ENCODE measurements at regions not wholly inside any gene's neighbourhood (a gene's known extent, or its start where the extent isn't known, plus 50 kb on each side); places are given as distances from the start of the nearest gene placed in this dataset.

DNA sequence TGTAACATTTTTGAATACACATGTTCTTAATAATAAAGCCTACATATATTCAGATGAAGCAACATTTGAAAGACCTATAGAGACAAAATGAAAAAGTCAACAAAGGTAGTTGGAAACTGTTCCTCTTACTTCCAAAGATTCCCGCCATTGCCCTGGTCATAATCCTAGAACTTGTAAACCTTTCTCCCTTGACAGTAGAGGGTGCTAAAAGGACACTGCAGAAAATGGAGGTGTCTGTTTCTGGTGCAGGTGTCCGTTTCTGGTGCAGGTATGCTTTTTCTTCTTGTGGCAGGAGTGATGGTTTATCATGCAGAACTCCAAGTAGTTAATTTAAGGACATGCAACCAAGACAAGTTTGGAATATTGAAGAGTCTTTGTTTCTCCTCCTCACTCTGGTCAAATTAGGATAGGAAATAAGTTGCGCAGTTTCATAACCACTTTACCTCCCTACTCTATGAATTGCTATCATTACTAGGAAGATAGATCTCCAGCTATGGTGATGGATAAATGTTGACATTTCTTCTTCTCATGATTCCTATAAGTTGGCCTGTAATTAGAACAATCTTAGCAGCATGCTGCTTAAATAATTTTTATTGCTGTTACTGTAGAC lies 56.0 kb upstream of the FAM174A start:
- 38 to 50% methylated on average over 3 of the region's 3 CpGs for WGBS, 2 donors

DNA sequence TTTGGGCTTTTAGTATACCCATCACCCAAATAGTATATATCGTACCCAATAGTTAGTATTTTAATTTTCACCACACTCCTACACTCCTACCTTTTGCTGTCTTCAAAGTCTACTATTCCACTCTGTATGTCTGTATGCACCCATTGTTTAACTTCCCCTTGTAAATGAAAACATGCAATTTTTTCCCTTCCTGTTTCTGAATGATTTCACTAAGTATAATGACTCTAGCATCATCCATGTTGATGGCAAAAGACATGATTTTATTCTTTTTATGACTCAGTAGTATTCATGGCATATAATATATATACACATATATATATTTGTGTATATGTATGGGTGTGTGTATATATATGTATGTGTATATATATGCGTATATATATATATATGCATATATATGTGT lies 63.1 kb upstream of the FAM174A start:
- DNase-seq = no peak
- H3K9me3 ChIP-seq = no peaks in the 10 kb centered on the region
- no peaks in the 10 kb centered on the region for H3K27me3 ChIP-seq
- WGBS, 2 donors = 90 to 93% methylated on average over 2 of the region's 2 CpGs
- H3K36me3 ChIP-seq = no peaks in the 10 kb centered on the region
- H3K4me3 ChIP-seq = no peak overlapping the region
- H3K27ac ChIP-seq = no peak overlapping the region
- no peaks in the 10 kb centered on the region for H3K4me1 ChIP-seq
- intact Hi-C loops (cut with DNase I) = no loop called here
- TF ChIP-seq POLR2A (IDR thresholded peaks at IDR 0.05) = no peak
- TF ChIP-seq, protein P1, sequence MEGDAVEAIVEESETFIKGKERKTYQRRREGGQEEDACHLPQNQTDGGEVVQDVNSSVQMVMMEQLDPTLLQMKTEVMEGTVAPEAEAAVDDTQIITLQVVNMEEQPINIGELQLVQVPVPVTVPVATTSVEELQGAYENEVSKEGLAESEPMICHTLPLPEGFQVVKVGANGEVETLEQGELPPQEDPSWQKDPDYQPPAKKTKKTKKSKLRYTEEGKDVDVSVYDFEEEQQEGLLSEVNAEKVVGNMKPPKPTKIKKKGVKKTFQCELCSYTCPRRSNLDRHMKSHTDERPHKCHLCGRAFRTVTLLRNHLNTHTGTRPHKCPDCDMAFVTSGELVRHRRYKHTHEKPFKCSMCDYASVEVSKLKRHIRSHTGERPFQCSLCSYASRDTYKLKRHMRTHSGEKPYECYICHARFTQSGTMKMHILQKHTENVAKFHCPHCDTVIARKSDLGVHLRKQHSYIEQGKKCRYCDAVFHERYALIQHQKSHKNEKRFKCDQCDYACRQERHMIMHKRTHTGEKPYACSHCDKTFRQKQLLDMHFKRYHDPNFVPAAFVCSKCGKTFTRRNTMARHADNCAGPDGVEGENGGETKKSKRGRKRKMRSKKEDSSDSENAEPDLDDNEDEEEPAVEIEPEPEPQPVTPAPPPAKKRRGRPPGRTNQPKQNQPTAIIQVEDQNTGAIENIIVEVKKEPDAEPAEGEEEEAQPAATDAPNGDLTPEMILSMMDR (IDR thresholded peaks at IDR 0.05) = no peak

More for the DNA sequence above, 56.0 kb upstream of the FAM174A start:
- intact Hi-C loops (cut with DNase I) = no loop called here
- TF ChIP-seq, protein P1 (IDR thresholded peaks at IDR 0.05) = peak in 5 of 6 experiments; percentile 39 to 73 (median 46)
- TF ChIP-seq POLR2A (IDR thresholded peaks at IDR 0.05) = no peak
- Histone ChIP-seq H3K4me1 (no peaks in the 10 kb centered on the region), H3K27ac (no peak overlapping the region), H3K36me3 (no peaks in the 10 kb centered on the region), H3K9me3 (no peaks in the 10 kb centered on the region), H3K4me3 (no peak overlapping the region), H3K27me3 (no peaks in the 10 kb centered on the region)
- no peak for DNase-seq

DNA sequence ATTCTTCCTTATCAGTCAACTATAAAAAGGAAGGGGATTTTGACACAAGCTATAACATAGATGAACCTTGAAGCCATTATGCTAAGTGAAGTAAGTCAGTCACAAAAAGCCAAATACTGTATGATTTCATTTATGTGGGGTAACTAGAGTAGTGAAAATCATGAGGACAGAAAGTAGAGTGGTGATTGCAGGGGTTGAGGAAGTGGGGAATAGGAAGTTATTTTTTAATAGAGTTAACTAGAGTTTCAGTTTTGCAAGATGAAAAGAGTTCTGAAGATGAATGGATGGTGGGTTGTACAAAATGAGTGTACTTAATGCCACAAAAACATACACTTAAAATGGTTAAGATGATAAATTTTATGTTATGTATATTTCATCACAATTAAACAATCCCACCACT lies 65.4 kb upstream of the FAM174A start:
- intact Hi-C loops (cut with DNase I) = no loop called here
- TF ChIP-seq POLR2A (IDR thresholded peaks at IDR 0.05) = no peak
- TF ChIP-seq, protein P1 (IDR thresholded peaks at IDR 0.05) = no peak
- DNase-seq = no peak
- Histone ChIP-seq H3K9me3 (no peaks in the 10 kb centered on the region), H3K27me3 (no peaks in the 10 kb centered on the region), H3K27ac (no peak overlapping the region), H3K4me1 (no peaks in the 10 kb centered on the region), H3K36me3 (no peaks in the 10 kb centered on the region), H3K4me3 (no peak overlapping the region)

DNA sequence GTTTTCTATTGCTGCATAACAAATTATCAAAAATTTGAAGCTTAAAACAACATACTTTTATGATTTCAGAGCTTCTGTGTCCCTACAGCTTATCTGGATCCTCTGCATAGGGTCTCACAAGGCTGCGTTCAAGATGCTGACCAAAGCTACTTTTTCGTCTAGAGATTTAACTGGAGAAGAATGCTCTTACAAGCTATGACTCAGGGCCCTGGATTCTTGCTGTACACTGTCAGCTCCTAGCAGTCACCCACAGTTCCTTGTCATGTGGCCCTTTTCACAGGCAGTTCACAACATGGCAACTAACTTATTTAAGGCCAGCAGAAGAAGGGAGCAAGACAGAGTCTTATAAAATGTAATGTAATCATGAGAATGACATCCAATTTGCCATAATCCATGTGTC lies 70.8 kb upstream of the FAM174A start:
- no peak for DNase-seq
- no peaks in the 10 kb centered on the region for H3K9me3 ChIP-seq
- H3K27ac ChIP-seq = no peak overlapping the region
- WGBS, 2 donors = 79 to 81% methylated on average over 2 of the region's 2 CpGs
- H3K36me3 ChIP-seq = no peaks in the 10 kb centered on the region
- TF ChIP-seq POLR2A (IDR thresholded peaks at IDR 0.05) = no peak
- TF ChIP-seq, protein P1 (IDR thresholded peaks at IDR 0.05) = no peak
- no peak overlapping the region for H3K4me3 ChIP-seq
- intact Hi-C loops (cut with DNase I) = no loop called here
- H3K4me1 ChIP-seq = no peaks in the 10 kb centered on the region
- H3K27me3 ChIP-seq = no peaks in the 10 kb centered on the region

DNA sequence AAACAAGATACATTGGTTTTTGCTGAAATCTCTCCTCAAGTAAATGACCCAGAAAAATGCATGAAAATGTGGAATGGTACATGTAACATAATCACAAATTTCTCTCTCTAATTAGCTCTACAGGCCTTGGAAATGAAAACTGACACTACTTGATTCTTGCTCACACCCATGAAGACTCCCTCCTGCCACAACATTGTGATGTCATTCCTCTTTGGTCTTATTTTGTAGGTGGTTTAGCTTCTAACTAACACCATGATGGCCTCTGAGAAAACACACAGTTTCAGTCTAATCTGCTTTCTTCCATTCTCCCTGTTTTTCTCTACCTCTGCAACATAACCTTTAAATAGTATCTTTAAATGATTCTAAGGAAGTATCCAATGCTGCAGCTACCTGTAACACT lies 78.6 kb upstream of the FAM174A start:
- no peak overlapping the region for H3K27ac ChIP-seq
- H3K4me1 ChIP-seq = no peaks in the 10 kb centered on the region
- H3K4me3 ChIP-seq = no peak overlapping the region
- intact Hi-C loops (cut with DNase I) = no loop called here
- no peaks in the 10 kb centered on the region for H3K9me3 ChIP-seq
- TF ChIP-seq, protein P1 (IDR thresholded peaks at IDR 0.05) = no peak
- no peak for TF ChIP-seq POLR2A (IDR thresholded peaks at IDR 0.05)
- DNase-seq = no peak
- no peaks in the 10 kb centered on the region for H3K36me3 ChIP-seq
- H3K27me3 ChIP-seq = no peaks in the 10 kb centered on the region

All from esophagus squamous epithelium (tissue), 5 donors.